IMR-90 (cell line): ENCODE measurements at regions not wholly inside any gene's neighbourhood (a gene's known extent, or its start where the extent isn't known, plus 50 kb on each side); places are given as distances from the start of the nearest gene placed in this dataset.

ENCODE experiments used
- CEBPB ChIP-seq: IDR thresholded peaks from 2 replicates; pipeline ENCODE4 v1.6.1; 2012; ENCODE audit warnings: low read depth, low read length, improper control_type of control experiment
- CTCF ChIP-seq: conservative IDR thresholded peaks from 2 replicates; pipeline ENCODE4 v1.5.1; 2012; ENCODE audit warnings: mild to moderate bottlenecking, low read depth, low read length, improper control_type of control experiment
- POLR2A ChIP-seq: IDR thresholded peaks from 2 replicates; pipeline ENCODE4 v1.6.1; 2012; ENCODE audit warnings: mild to moderate bottlenecking, low read depth, low read length
- RAD21 ChIP-seq: IDR thresholded peaks from 2 replicates; pipeline ENCODE4 v1.6.1; 2012; ENCODE audit warnings: low read length, improper control_type of control experiment
- RFX5 ChIP-seq: IDR thresholded peaks from 2 replicates; pipeline ENCODE4 v1.8.0; 2012; ENCODE audit warnings: low read depth, mild to moderate bottlenecking, low read length, moderate library complexity
- SMC3 ChIP-seq: fragments of 150-350 bp; IDR thresholded peaks from 2 replicates; pipeline ENCODE4 v1.6.1; 2016; ENCODE audit warnings: low read depth, mild to moderate bottlenecking, antibody characterized with exemption, low read length, moderate library complexity

DNA sequence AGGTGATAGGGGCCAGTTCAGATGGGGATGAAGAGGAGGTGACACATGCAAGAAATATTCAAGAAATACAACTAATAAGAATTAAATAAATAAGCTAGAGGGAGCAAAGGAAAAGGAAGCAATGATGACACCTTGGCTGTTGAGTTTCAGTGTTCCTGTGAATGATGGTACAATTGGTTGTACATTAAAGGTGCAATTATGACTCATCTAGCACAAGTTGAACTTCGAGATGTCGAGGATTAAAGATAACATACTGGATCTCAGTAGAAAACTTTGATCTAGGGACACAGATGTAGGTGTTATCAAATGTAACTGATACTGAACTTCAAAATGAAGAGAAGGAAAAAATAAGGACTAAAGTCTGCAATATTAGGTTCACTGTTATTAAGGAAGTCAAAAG is 760.6 kb upstream of the CHAC2 start:
- TF ChIP-seq CTCF: no peak
- no peak for TF ChIP-seq RAD21
- no peak for TF ChIP-seq POLR2A
- TF ChIP-seq RFX5: no peak
- TF ChIP-seq SMC3: no peak
- TF ChIP-seq CEBPB: no peak
